Ascending aorta (tissue), 2 donors: ENCODE measurements at regions not wholly inside any gene's neighbourhood (a gene's known extent, or its start where the extent isn't known, plus 50 kb on each side); places are given as distances from the start of the nearest gene placed in this dataset.

Experiments used
- DNase-seq, 2 donors: peaks; one replicate each; pipeline ENCODE4 v3.0.0-alpha.2; 2019; ENCODE audit warnings: low spot score in 2 of 2
- H3K27ac ChIP-seq, 2 donors: fragments of 200-600 bp; sonication (generic); one replicate each; pipeline ENCODE4 v1.5.1; 2016 to 2017; ENCODE audit warnings: mild to moderate bottlenecking in 1 of 2
- H3K27me3 ChIP-seq: fragments of 200-600 bp; sonication (generic); one replicate; pipeline ENCODE4 v1.5.1; 2017
- H3K36me3 ChIP-seq, 2 donors: fragments of 200-600 bp; sonication (generic); one replicate each; pipeline ENCODE4 v1.5.1; 2016
- H3K4me1 ChIP-seq, 2 donors: fragments of 200-600 bp; sonication (generic); one replicate each; pipeline ENCODE4 v1.5.1; 2016 to 2017; ENCODE audit warnings: mild to moderate bottlenecking in 1 of 2
- H3K4me3 ChIP-seq, 2 donors: fragments of 200-600 bp; sonication (generic); one replicate each; pipeline ENCODE4 v1.5.1; 2016 to 2017; ENCODE audit warnings: mild to moderate bottlenecking in 1 of 2
- H3K9me3 ChIP-seq, 2 donors: fragments of 200-600 bp; sonication (generic); one replicate each; pipeline ENCODE4 v1.5.1; 2016
- intact Hi-C: fragments of 100-400 bp; cut with DNase I; formaldehyde crosslinking; loops from one replicate; pipeline ENCODE4 v1.15.1; 2023
- TF ChIP-seq, protein P1 (sequence below), 3 experiments: fragments of 200-600 bp in 2 of 3; fragments of 450-650 bp in 1 of 3; sonication (generic) in 2 of 3; IDR thresholded peaks; one replicate each; pipeline ENCODE4 v1.5.1; 2016 to 2019; ENCODE audit warnings: antibody characterized with exemption in 3 of 3, mild to moderate bottlenecking in 1 of 3, moderate library complexity in 1 of 3

DNA sequence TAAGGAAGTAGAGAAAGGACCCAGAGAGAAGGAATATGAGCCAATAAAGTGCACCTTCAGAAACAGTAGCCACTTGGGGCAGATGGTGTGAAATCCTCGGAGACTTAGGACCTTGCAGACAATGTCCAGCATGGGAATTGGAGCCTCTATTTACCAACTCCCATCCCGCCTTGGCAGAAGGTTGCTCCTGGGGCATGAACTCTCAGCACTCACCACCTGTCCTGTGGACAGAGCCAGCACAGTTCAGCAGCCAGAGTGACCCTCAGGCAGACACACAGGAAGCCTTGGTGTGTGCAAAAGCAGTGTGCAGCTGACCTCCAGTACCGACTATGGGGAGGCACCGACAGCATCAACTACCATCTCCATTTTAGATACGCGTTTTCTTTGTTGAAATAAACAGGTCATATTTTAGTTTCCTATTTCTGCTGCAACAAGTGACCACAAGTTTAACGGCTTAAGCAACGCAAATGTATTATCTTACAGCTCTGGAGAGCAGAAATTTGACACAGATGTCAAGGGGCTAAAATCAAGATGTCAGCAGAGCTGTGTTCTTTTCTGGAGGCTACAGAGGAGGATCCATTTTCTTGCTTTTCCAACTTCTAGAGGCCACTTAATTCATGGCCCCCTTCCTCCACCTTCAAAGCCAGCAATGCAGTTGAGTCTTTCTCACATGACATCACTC lies 428.1 kb downstream of the MED13L start:
- H3K9me3 ChIP-seq, result no peaks in the 10 kb centered on the region
- H3K36me3 ChIP-seq, result no peaks in the 10 kb centered on the region
- no peak overlapping the region for H3K4me3 ChIP-seq
- DNase-seq, result no peak
- H3K4me1 ChIP-seq, result no peaks in the 10 kb centered on the region
- H3K27ac ChIP-seq, result no peak overlapping the region
- no peaks in the 10 kb centered on the region for H3K27me3 ChIP-seq
- intact Hi-C loops, result no loop called here
- TF ChIP-seq, protein P1, sequence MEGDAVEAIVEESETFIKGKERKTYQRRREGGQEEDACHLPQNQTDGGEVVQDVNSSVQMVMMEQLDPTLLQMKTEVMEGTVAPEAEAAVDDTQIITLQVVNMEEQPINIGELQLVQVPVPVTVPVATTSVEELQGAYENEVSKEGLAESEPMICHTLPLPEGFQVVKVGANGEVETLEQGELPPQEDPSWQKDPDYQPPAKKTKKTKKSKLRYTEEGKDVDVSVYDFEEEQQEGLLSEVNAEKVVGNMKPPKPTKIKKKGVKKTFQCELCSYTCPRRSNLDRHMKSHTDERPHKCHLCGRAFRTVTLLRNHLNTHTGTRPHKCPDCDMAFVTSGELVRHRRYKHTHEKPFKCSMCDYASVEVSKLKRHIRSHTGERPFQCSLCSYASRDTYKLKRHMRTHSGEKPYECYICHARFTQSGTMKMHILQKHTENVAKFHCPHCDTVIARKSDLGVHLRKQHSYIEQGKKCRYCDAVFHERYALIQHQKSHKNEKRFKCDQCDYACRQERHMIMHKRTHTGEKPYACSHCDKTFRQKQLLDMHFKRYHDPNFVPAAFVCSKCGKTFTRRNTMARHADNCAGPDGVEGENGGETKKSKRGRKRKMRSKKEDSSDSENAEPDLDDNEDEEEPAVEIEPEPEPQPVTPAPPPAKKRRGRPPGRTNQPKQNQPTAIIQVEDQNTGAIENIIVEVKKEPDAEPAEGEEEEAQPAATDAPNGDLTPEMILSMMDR (IDR thresholded peaks at IDR 0.05), result no peak

DNA sequence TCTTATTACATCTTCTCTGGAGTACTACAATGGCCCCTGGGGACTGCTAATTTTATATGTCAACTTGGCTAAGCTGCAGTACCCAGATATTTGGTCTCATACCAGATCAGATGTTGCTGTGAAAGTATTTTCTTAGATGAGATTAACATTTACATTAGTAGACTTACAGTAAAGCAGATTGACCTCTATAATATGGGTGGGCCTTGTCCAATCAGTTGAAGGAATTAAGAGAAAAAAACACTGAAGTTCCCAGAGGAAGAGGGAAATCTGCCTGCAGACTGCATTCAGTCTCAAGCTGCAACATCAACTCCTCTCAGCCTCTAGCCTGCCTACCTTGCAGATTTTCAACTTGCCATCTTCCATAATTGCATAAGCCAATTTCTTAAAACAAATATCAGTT lies 430.1 kb downstream of the MED13L start:
- Histone ChIP-seq H3K36me3 (no peaks in the 10 kb centered on the region), H3K4me3 (no peak overlapping the region), H3K4me1 (no peaks in the 10 kb centered on the region), H3K27ac (no peak overlapping the region), H3K9me3 (no peaks in the 10 kb centered on the region), H3K27me3 (no peaks in the 10 kb centered on the region)
- DNase-seq, result no peak
- intact Hi-C loops, result no loop called here
- TF ChIP-seq, protein P1 (IDR thresholded peaks at IDR 0.05), result no peak

DNA sequence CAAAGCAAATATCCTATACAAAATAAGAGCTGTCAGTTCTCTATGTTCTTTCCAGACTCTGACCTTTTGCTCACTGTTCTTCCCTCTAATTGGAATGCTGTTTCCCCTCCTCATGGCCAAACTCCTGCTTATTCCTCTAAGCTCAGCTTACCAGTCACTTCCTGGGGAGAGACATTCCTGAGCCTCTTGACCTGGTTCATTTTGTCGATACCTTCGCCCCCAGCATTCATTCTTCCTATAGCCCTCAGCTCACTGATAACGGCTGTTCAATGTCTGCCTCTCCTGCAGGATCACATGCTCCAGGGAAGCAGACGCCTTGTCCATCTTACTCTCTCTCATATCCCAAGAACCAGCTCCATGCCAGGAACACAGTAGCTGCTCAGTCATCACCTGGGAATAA lies 431.0 kb downstream of the MED13L start:
- intact Hi-C loops, result no loop called here
- H3K36me3 ChIP-seq, result no peaks in the 10 kb centered on the region
- no peak overlapping the region for H3K4me3 ChIP-seq
- no peaks in the 10 kb centered on the region for H3K27me3 ChIP-seq
- H3K9me3 ChIP-seq, result no peaks in the 10 kb centered on the region
- H3K4me1 ChIP-seq, result no peaks in the 10 kb centered on the region
- no peak for DNase-seq
- no peak overlapping the region for H3K27ac ChIP-seq
- TF ChIP-seq, protein P1 (IDR thresholded peaks at IDR 0.05), result no peak

DNA sequence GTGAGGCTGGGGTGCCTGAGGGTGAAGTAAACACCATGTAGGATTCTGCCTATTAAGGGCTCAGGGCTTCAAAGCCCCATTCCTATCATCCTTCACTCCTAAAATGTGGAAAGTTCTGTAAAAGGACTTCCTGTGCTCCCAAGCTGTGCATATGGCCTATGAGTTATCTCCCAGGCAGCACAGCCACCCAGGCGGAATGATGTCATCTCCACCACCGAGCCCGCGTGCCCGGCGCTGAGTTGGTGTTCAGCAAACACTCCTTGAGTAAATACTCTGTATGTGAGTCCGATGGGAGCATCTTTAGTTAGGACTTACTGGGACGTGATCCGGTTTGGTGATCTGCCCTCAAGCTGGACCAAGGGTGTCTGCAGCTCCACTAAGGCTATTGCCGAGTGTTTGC lies 437.3 kb downstream of the MED13L start:
- Histone ChIP-seq H3K27ac (no peak overlapping the region), H3K9me3 (no peaks in the 10 kb centered on the region), H3K27me3 (no peaks in the 10 kb centered on the region), H3K36me3 (no peaks in the 10 kb centered on the region), H3K4me1 (no peaks in the 10 kb centered on the region), H3K4me3 (no peak overlapping the region)
- DNase-seq, result no peak
- TF ChIP-seq, protein P1 (IDR thresholded peaks at IDR 0.05), result no peak
- intact Hi-C loops, result no loop called here

DNA sequence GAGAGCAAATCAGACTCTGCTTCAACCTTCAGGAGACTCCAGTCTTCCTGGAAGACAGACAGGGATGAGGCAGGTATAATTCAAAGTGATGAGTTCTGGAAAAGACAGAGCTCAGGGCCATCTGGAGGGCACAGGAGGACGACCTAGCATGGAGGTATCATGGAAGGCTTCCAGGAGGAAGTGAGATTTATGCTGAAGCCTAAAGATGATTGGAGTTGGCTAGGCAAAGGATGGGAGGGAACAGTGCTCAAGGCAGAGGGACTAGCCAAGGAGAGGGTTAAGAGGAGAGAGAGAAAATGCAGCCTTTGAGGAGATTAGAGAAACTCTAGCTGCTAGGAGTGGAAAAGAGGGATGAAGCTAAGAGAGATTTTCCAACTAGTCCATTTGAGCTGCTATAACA lies 438.5 kb downstream of the MED13L start:
- TF ChIP-seq, protein P1 (IDR thresholded peaks at IDR 0.05), result no peak
- no peak overlapping the region for H3K4me3 ChIP-seq
- H3K9me3 ChIP-seq, result no peaks in the 10 kb centered on the region
- no peak overlapping the region for H3K27ac ChIP-seq
- intact Hi-C loops, result no loop called here
- no peak for DNase-seq
- H3K27me3 ChIP-seq, result no peaks in the 10 kb centered on the region
- no peaks in the 10 kb centered on the region for H3K4me1 ChIP-seq
- H3K36me3 ChIP-seq, result no peaks in the 10 kb centered on the region

DNA sequence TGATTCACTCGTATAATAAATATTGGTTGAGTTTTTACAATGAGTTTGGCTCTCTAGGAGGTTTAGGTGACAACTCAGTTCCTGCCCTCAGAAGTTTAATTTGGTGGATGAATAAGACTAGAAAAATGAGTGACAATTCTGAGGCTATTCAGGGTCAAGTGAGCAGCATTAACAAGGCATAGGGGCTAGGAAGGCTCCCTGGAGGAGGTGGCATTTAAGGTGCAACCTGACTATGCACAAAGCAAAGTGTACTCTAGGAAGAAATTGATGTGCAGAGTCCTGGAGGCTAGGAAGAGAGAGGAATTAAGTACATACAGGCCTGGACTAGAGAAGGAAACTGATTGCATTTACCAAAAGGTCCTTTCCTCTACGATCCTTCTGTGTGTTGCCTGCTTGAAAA lies 440.3 kb downstream of the MED13L start:
- Histone ChIP-seq H3K9me3 (no peaks in the 10 kb centered on the region), H3K36me3 (no peaks in the 10 kb centered on the region), H3K27ac (no peak overlapping the region), H3K27me3 (no peaks in the 10 kb centered on the region), H3K4me3 (no peak overlapping the region), H3K4me1 (no peaks in the 10 kb centered on the region)
- intact Hi-C loops, result no loop called here
- DNase-seq, result no peak
- TF ChIP-seq, protein P1 (IDR thresholded peaks at IDR 0.05), result no peak
